Stimulated activated naive CD8-positive, alpha-beta T cell treated with anti-CD3 and anti-CD28 coated beads, Interleukin-15, Interleukin-2, amounts not matched to agents 100 U/mL and 50 U/mL, for 24 hours (primary cell): ENCODE measurements at regions not wholly inside any gene's neighbourhood (a gene's known extent, or its start where the extent isn't known, plus 50 kb on each side); places are given as distances from the start of the nearest gene placed in this dataset.
"Not testable (repeated sequence)": the region's sequence is repeated elsewhere in the genome, so short reads cannot be mapped to it uniquely, and the experiment has no call there.

Experiments
- ATAC-seq: fragments of 150-1000 bp; cut with Tn5 transposase; one replicate; pipeline ENCODE4 v1.10.0; 2021
- DNase-seq: peaks from one replicate; pipeline ENCODE4 v3.0.0; 2021

DNA sequence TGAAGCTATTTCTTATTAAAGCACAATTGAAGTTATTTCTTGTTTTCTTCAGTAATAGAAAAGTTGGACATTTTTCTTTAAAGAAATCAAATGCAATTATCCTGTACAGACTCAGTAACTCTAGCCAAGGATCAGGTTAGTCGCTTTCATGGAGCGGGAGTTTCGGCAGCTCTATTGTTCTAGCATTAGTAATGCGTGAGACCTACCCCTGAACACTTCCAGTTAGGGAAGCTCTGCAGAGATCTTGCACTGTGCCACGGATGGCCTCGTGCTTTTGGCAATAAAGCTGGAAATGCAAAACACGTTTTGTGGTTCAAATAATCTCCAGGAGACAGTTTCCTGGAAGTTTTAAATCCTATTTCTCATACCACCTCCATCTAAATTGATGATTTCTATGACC is 488.4 kb downstream of the SETD4 start:
- DNase-seq (no peak), ATAC-seq (no peak)

- ATAC-seq (no peak), DNase-seq (no peak)
These were observed 491.7 kb downstream of the SETD4 start for GRCh38 chr21:35568643-35569042.

GRCh38 chr21:35566874-35567273 is 493.5 kb downstream of the SETD4 start:
- DNase-seq (no peak), ATAC-seq (no peak)

DNA sequence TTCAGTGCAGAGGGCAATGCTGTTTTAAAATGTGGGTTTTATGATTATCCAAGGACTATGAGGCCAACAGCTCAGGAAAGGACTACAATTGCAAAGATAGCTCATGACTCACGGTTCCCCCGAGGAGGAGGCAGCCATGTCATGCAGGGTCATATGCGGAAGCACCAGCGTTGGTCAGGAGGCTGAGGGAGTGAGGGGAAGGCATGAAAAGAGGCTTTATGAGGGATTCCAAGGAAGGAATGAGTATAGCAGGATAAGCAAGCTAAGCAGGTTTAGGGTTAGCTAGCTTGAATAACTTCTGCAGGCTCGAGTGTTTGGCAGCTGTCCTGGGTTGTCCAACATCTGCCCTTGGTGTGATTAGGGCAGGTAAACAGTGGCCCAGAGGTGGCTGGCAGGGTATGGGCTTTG is 495.1 kb downstream of the SETD4 start:
- DNase-seq = no peak
- no peak for ATAC-seq

GRCh38 chr21:35563885-35564451 is 496.4 kb downstream of the SETD4 start:
- no peak for ATAC-seq
- no peak for DNase-seq

DNA sequence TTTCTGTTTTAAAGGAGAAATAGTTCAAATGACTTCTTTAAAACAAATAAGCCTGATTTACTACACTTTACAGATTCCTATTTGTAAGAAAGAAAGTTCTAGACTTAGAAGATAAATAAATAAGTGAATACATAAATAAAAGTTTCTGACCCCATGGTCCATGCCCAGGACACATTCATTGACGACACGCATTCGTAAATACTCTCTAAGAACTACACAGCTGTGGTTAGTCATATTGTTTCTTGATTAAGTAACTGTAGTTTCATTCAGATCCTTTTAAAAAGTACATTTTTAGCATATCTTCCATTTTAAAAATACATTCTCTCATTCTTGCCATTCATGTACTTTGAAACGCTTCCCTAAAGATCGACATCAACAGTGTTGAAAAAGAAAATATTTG is 497.4 kb downstream of the SETD4 start:
- DNase-seq (no peak), ATAC-seq (no peak)

GRCh38 chr21:35561116-35561515 is 499.2 kb downstream of the SETD4 start:
- no peak for DNase-seq
- ATAC-seq = no peak

DNA sequence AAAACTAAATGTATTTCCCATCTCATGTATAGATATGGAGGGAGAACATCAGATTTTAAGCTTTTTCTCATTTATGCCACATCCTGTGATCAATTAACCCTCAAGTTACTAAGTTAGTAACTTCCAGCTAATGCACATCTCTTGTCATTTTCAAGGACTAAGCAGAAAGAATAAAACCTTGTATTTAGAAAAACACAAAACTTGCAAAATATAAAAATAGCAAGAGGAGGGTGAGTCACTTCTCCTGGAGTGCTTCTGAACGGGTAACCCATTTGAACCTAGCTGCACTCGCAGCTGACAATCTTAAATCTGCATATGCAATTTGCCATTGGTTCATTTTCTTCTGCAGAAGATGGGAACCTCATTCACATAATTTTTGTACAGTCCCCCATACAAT is 500.5 kb downstream of the SETD4 start:
- DNase-seq = no peak
- no peak for ATAC-seq

GRCh38 chr21:35559128-35559828 is 501.0 kb downstream of the SETD4 start:
- no peak for DNase-seq
- no peak for ATAC-seq

- DNase-seq (no peak), ATAC-seq (no peak)
These were observed 503.8 kb downstream of the SETD4 start for GRCh38 chr21:35556536-35556935.

DNA sequence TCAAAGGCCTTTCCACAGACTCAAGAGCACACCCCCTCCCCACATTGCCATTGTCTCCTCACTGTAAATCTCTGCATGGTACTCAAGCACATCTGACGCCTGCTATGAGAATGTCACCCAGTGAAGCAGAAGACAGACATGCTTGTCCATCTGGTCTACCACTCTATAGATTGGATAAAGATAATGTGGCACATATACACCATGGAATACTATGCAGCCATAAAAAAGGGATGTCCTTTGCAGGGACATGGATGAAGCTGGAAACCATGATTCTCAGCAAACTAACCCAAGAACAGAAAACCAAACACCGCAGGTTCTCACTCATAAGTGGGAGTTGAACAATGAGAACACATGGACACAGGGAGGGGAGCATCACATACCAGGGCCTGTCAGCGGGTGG is 503.4 kb upstream of the RUNX1 start:
- ATAC-seq, DNase-seq: not testable (repeated sequence)

GRCh38 chr21:35548904-35549615 is 500.0 kb upstream of the RUNX1 start:
- DNase-seq = no peak
- ATAC-seq = no peak

GRCh38 chr21:35547946-35548774 is 499.1 kb upstream of the RUNX1 start:
- DNase-seq = no peak
- ATAC-seq = no peak

DNA sequence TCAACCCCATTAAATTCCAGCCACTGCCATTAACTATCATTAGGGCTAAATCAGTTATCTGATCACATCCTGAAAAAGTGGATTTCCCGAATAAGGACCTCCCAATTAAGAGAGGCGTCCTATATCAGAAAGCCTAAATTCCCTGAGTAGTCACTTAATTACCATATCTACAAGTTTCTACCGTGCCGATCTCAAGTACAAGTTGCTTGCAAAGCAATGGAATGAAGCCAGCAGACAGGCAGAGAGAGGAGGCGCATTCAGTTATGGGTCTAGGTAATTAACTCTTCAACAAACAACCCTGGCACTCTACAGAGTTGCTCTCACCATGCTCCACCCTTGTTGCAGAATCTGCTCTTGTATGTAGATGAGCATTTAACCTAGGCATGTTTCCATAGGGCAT is 494.6 kb upstream of the RUNX1 start:
- DNase-seq (no peak), ATAC-seq (no peak)

GRCh38 chr21:35540950-35541638 is 492.0 kb upstream of the RUNX1 start:
- ATAC-seq = no peak

GRCh38 chr21:35538386-35538785 is 489.3 kb upstream of the RUNX1 start:
- DNase-seq (no peak), ATAC-seq (no peak)

More at GRCh38 chr21:35540950-35541638, 492.0 kb upstream of the RUNX1 start:
- DNase-seq = no peak

DNA sequence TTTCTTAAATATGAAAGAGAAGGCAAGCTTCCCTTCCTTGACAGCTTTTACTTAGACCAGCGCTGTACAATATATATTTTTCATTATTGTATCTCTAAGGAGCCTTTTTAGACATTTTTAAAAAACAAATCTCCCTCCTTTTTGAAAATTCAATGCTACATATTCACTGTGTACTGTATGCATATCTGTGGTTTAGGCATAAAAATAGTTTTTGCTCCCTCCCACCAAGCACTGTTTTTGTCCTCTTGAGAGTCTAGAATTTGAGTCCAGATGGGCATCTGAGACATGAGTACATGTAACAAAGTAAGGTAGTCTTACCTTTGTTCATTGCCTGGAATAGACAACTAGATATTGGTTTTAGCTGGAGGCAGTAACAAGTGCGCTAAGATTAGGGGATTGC is 488.5 kb upstream of the RUNX1 start:
- DNase-seq = no peak
- ATAC-seq = no peak

GRCh38 chr21:35533893-35534292 is 484.8 kb upstream of the RUNX1 start:
- ATAC-seq (no peak), DNase-seq (no peak)

DNA sequence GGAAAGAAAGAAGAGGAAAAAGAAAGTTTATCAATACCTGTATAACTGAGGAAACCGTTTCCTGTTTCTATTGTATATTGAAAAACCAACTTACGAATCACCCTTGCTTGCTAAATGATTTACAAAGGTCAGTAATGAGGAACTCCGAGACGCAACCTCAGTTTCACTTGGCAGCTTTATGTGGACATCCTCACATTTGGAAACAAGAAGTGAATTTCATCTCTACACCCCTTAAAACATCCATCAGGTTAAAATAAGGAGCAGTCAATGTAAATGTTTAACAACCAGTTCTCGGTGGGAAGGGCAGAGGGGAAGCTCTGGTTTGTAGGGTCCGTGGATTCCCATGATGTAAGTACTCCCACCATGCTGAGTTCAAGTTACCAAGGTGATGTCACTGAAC is 481.7 kb upstream of the RUNX1 start:
- ATAC-seq (no peak), DNase-seq (no peak)

GRCh38 chr21:35529171-35529863 is 480.2 kb upstream of the RUNX1 start:
- no peak for DNase-seq

More at GRCh38 chr21:35529171-35529863, 480.2 kb upstream of the RUNX1 start:
- peak; percentile 47 for ATAC-seq
